ENCODE measurements at regions not wholly inside any gene's neighbourhood (a gene's known extent, or its start where the extent isn't known, plus 50 kb on each side); places are given as distances from the start of the nearest gene placed in this dataset.

GRCh38 chr18:59065684-59066083 lies 74.0 kb upstream of the SEC11C start:
- no peak for TF ChIP-seq CTCF (IDR thresholded peaks at IDR 0.05; ENCODE audit: insufficient read depth, low read length, poor library complexity, severe bottlenecking)
- DNase-seq (ENCODE audit: extremely low read depth, insufficient read length), result no peak
- Histone ChIP-seq H3K27me3 (replicated peaks; ENCODE audit: control insufficient read depth, insufficient read depth, low read length) (peaks cover 2% of the 10 kb centered on the region; the same call in 1 of the 2 replicates), H3K36me3 (ENCODE audit: control insufficient read depth, insufficient read depth, low read length) (no peaks in the 10 kb centered on the region), H3K4me3 (replicated peaks; ENCODE audit: low read depth, low read length) (no peak overlapping the region)

- no peak overlapping the region for H3K4me3 ChIP-seq (replicated peaks; ENCODE audit: low read depth, low read length)
- peak; percentile 49 for TF ChIP-seq CTCF (IDR thresholded peaks at IDR 0.05; ENCODE audit: insufficient read depth, low read length, poor library complexity, severe bottlenecking)
- no peaks in the 10 kb centered on the region for H3K36me3 ChIP-seq (ENCODE audit: control insufficient read depth, insufficient read depth, low read length)
- peaks cover 2% of the 10 kb centered on the region; the same call in 1 of the 2 replicates for H3K27me3 ChIP-seq (replicated peaks; ENCODE audit: control insufficient read depth, insufficient read depth, low read length)
- no peak for DNase-seq (ENCODE audit: extremely low read depth, insufficient read length)
These were observed 71.8 kb upstream of the SEC11C start for GRCh38 chr18:59067873-59068272.

- Histone ChIP-seq H3K36me3 (ENCODE audit: control insufficient read depth, insufficient read depth, low read length) (no peaks in the 10 kb centered on the region), H3K4me3 (replicated peaks; ENCODE audit: low read depth, low read length) (no peak overlapping the region), H3K27me3 (replicated peaks; ENCODE audit: control insufficient read depth, insufficient read depth, low read length) (no peaks in the 10 kb centered on the region; the same call in 1 of the 2 replicates)
- no peak for DNase-seq (ENCODE audit: extremely low read depth, insufficient read length)
- no peak for TF ChIP-seq CTCF (IDR thresholded peaks at IDR 0.05; ENCODE audit: insufficient read depth, low read length, poor library complexity, severe bottlenecking)
These were observed 71.2 kb upstream of the SEC11C start for GRCh38 chr18:59068276-59069071.

GRCh38 chr18:59070181-59070912 lies 69.3 kb upstream of the SEC11C start:
- peak; percentile 90 for TF ChIP-seq CTCF (IDR thresholded peaks at IDR 0.05; ENCODE audit: insufficient read depth, low read length, poor library complexity, severe bottlenecking)
- H3K36me3 ChIP-seq (ENCODE audit: control insufficient read depth, insufficient read depth, low read length), result no peaks in the 10 kb centered on the region
- no peak overlapping the region for H3K4me3 ChIP-seq (replicated peaks; ENCODE audit: low read depth, low read length)
- H3K27me3 ChIP-seq (replicated peaks; ENCODE audit: control insufficient read depth, insufficient read depth, low read length), result no peaks in the 10 kb centered on the region; the same call in 1 of the 2 replicates
- peak; percentile 55 for DNase-seq (ENCODE audit: extremely low read depth, insufficient read length)

- H3K4me3 ChIP-seq (replicated peaks; ENCODE audit: low read depth, low read length), result no peak overlapping the region
- H3K36me3 ChIP-seq (ENCODE audit: control insufficient read depth, insufficient read depth, low read length), result no peaks in the 10 kb centered on the region
- no peak for TF ChIP-seq CTCF (IDR thresholded peaks at IDR 0.05; ENCODE audit: insufficient read depth, low read length, poor library complexity, severe bottlenecking)
- H3K27me3 ChIP-seq (replicated peaks; ENCODE audit: control insufficient read depth, insufficient read depth, low read length), result no peaks in the 10 kb centered on the region; the same call in 1 of the 2 replicates
- no peak for DNase-seq (ENCODE audit: extremely low read depth, insufficient read length)
These were observed 66.8 kb upstream of the SEC11C start for GRCh38 chr18:59072727-59073421.

Data from GM06990 (cell line).